GM23338 (cell line): ENCODE measurements at regions not wholly inside any gene's neighbourhood (a gene's known extent, or its start where the extent isn't known, plus 50 kb on each side); places are given as distances from the start of the nearest gene placed in this dataset.

Source experiments
- ATAC-seq: fragments of 200-7000 bp; cut with Tn5 transposase; 3 replicates; pipeline ENCODE4 v1.9.1; 2020
- DNase-seq: peaks from one replicate; pipeline ENCODE4 v3.0.0-alpha.2; 2015; ENCODE audit warnings: low spot score
- H2AFZ ChIP-seq: fragments of 200-600 bp; sonication (generic); 2 replicates; pipeline ENCODE4 v1.8.0; 2016; ENCODE audit warnings: antibody characterized with exemption, mild to moderate bottlenecking, moderate library complexity
- H3F3A ChIP-seq: fragments of 200-600 bp; sonication (generic); replicated peaks from 2 replicates; pipeline ENCODE4 v1.8.0; 2017; ENCODE audit warnings: antibody characterized with exemption, mixed run types, low read depth
- H3K27ac ChIP-seq: fragments of 200-600 bp; sonication (generic); 2 replicates; pipeline ENCODE4 v1.6.1; 2016; ENCODE audit warnings: low read depth
- H3K27me3 ChIP-seq: fragments of 200-600 bp; sonication (generic); 2 replicates; pipeline ENCODE4 v1.8.0; 2016; ENCODE audit warnings: mild to moderate bottlenecking, mixed run types, moderate library complexity; ENCODE audit not compliant: insufficient read depth
- H3K36me3 ChIP-seq: fragments of 200-600 bp; sonication (generic); 2 replicates; pipeline ENCODE4 v1.8.0; 2016; ENCODE audit warnings: mild to moderate bottlenecking; ENCODE audit not compliant: insufficient read depth
- H3K4me1 ChIP-seq: fragments of 200-600 bp; sonication (generic); 2 replicates; pipeline ENCODE4 v1.8.0; 2016; ENCODE audit warnings: mild to moderate bottlenecking, moderate library complexity; ENCODE audit not compliant: insufficient read depth
- H3K4me2 ChIP-seq: fragments of 200-600 bp; sonication (generic); 2 replicates; pipeline ENCODE4 v1.7.1; 2017; ENCODE audit warnings: mixed run types
- H3K4me3 ChIP-seq: fragments of 200-600 bp; sonication (generic); 2 replicates; pipeline ENCODE4 v1.6.1; 2016; ENCODE audit warnings: mixed run types
- H3K79me2 ChIP-seq: fragments of 200-600 bp; sonication (generic); replicated peaks from 2 replicates; pipeline ENCODE4 v1.8.0; 2017; ENCODE audit warnings: mild to moderate bottlenecking; ENCODE audit not compliant: insufficient read depth
- H3K9me2 ChIP-seq: fragments of 200-600 bp; sonication (generic); 2 replicates; pipeline ENCODE4 v1.8.0; 2017; ENCODE audit not compliant: insufficient read depth
- H4K20me1 ChIP-seq: fragments of 200-600 bp; sonication (generic); replicated peaks from 2 replicates; pipeline ENCODE4 v1.8.0; 2017; ENCODE audit warnings: mild to moderate bottlenecking; ENCODE audit not compliant: insufficient read depth
- H3K27ac Mint-ChIP-seq: 2 replicates; pipeline ENCODE4 v1.8.0; 2020; ENCODE audit warnings: inconsistent platforms, mild to moderate bottlenecking, moderate library complexity, mixed read lengths
- H3K27me3 Mint-ChIP-seq: 3 replicates; pipeline ENCODE4 v1.8.0; 2022; ENCODE audit warnings: low read depth, mild to moderate bottlenecking, moderate library complexity, mixed read lengths, inconsistent platforms; ENCODE audit not compliant: insufficient read depth, poor library complexity
- H3K36me3 Mint-ChIP-seq: 3 replicates; pipeline ENCODE4 v1.8.0; 2021; ENCODE audit warnings: low read depth, mild to moderate bottlenecking, inconsistent platforms, moderate library complexity, mixed read lengths
- H3K4me1 Mint-ChIP-seq: 3 replicates; pipeline ENCODE4 v1.8.0; 2020; ENCODE audit warnings: mild to moderate bottlenecking, inconsistent platforms, mixed read lengths
- H3K4me3 Mint-ChIP-seq: 3 replicates; pipeline ENCODE4 v1.8.0; 2021; ENCODE audit warnings: moderate library complexity, mild to moderate bottlenecking, inconsistent platforms, mixed read lengths
- H3K9me3 Mint-ChIP-seq: 3 replicates; pipeline ENCODE4 v1.8.0; 2020; ENCODE audit warnings: moderate library complexity, mild to moderate bottlenecking, inconsistent platforms, mixed read lengths
- CTCF ChIP-seq, 2 experiments: fragments of 200-600 bp in 1 of 2; sonication (generic) in 1 of 2; conservative IDR thresholded peaks; 2 replicates each; pipeline versions ENCODE4 v1.5.1 to v1.6.1; 2016 to 2017; ENCODE audit warnings: antibody characterized with exemption in 2 of 2, low read depth in 2 of 2, mild to moderate bottlenecking in 2 of 2, moderate library complexity in 1 of 2
- ETS1 ChIP-seq: IDR thresholded peaks from 2 replicates; pipeline ENCODE4 v1.6.1; 2016; ENCODE audit warnings: antibody characterized with exemption
- EZH2 ChIP-seq: fragments of 200-600 bp; sonication (generic); IDR thresholded peaks from one replicate; pipeline ENCODE4 v1.8.0; 2017; ENCODE audit warnings: antibody characterized with exemption, mild to moderate bottlenecking, low read depth; ENCODE audit not compliant: unreplicated experiment
- NANOG ChIP-seq: IDR thresholded peaks from 2 replicates; pipeline ENCODE4 v1.6.1; 2016; ENCODE audit warnings: antibody characterized with exemption, borderline replicate concordance
- POLR2AphosphoS5 ChIP-seq: IDR thresholded peaks from 2 replicates; pipeline ENCODE4 v1.6.1; 2016; ENCODE audit warnings: antibody characterized with exemption, low read depth
- REST ChIP-seq: IDR thresholded peaks from one replicate; pipeline ENCODE4 v1.6.1; 2018; ENCODE audit warnings: antibody characterized with exemption; ENCODE audit not compliant: unreplicated experiment
- STAT1 ChIP-seq: IDR thresholded peaks from one replicate; pipeline ENCODE4 v1.6.1; 2016; ENCODE audit warnings: antibody characterized with exemption; ENCODE audit not compliant: unreplicated experiment
- ZNF114 ChIP-seq: fragments of 250-450 bp; sonication (Bioruptor Pico); IDR thresholded peaks from 2 replicates; pipeline ENCODE4 v1.5.0; 2020; ENCODE audit warnings: mild to moderate bottlenecking, moderate library complexity
- ZNF331 ChIP-seq: fragments of 250-450 bp; sonication (Bioruptor Pico); IDR thresholded peaks from 2 replicates; pipeline ENCODE4 v1.5.0; 2020; ENCODE audit warnings: low read depth, mild to moderate bottlenecking, moderate library complexity

- Mint-ChIP-seq H3K4me1 (no peaks in the 10 kb centered on the region), H3K27me3 (no peaks in the 10 kb centered on the region), H3K4me3 (no peak overlapping the region), H3K36me3 (no peaks in the 10 kb centered on the region), H3K9me3 (no peaks in the 10 kb centered on the region), H3K27ac (no peak overlapping the region)
- no peaks in the 10 kb centered on the region for H3K79me2 ChIP-seq
- H3K27me3 ChIP-seq: no peaks in the 10 kb centered on the region
- ATAC-seq (no peak), DNase-seq (no peak)
- no peaks in the 10 kb centered on the region for H3K4me1 ChIP-seq
- H3F3A ChIP-seq: no peaks in the 10 kb centered on the region
- no peak overlapping the region for H2AFZ ChIP-seq
- H3K36me3 ChIP-seq: no peaks in the 10 kb centered on the region
- no peak overlapping the region for H3K4me2 ChIP-seq
- TF ChIP-seq POLR2AphosphoS5: no peak
- no peak for TF ChIP-seq REST
- TF ChIP-seq STAT1: no peak
- TF ChIP-seq EZH2: no peak
- TF ChIP-seq NANOG: no peak
- TF ChIP-seq CTCF (conservative IDR thresholded peaks at IDR 0.05; ENCODE audit: low read depth in 2 of 2): no peak
- no peaks in the 10 kb centered on the region for H3K9me2 ChIP-seq
- H3K27ac ChIP-seq: no peak overlapping the region
- no peak overlapping the region for H3K4me3 ChIP-seq
- H4K20me1 ChIP-seq: no peaks in the 10 kb centered on the region
These were observed 372.6 kb downstream of the FBXO8 start for GRCh38 chr4:173910891-173911290.

DNA sequence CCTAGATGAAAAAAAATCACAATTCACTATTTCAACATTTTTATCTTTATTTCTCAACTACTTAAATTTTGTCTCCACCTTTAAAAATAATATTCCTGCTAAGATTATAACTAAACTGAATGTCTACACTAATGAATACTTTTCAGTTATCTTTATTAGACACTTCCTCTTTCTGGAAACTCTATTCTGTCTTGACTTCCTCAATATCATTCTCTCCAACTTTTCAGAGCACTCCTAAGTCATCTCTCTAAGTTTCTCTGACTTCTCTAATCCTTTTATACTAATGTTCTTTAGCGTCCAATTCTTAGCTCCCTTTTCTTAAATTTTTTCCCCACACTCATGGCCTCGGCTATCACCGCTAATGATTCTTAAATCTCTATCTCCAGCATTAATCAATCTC, 374.2 kb downstream of the FBXO8 start:
- no peaks in the 10 kb centered on the region for H3K9me3 Mint-ChIP-seq
- no peak overlapping the region for H2AFZ ChIP-seq
- no peaks in the 10 kb centered on the region for H3K4me1 Mint-ChIP-seq
- H3K79me2 ChIP-seq: no peaks in the 10 kb centered on the region
- no peaks in the 10 kb centered on the region for H3K27me3 ChIP-seq
- no peak overlapping the region for H3K27ac Mint-ChIP-seq
- H3K36me3 Mint-ChIP-seq: no peaks in the 10 kb centered on the region
- no peak overlapping the region for H3K4me3 ChIP-seq
- H3K4me1 ChIP-seq: no peaks in the 10 kb centered on the region
- H3K4me2 ChIP-seq: no peak overlapping the region
- H3K27ac ChIP-seq: no peak overlapping the region
- no peaks in the 10 kb centered on the region for H3F3A ChIP-seq
- DNase-seq: no peak
- H3K4me3 Mint-ChIP-seq: no peak overlapping the region
- H3K27me3 Mint-ChIP-seq: no peaks in the 10 kb centered on the region
- H3K36me3 ChIP-seq: no peaks in the 10 kb centered on the region
- H3K9me2 ChIP-seq: no peaks in the 10 kb centered on the region
- ATAC-seq: no peak
- H4K20me1 ChIP-seq: no peaks in the 10 kb centered on the region
- no peak for TF ChIP-seq STAT1
- TF ChIP-seq ZNF331 (CRISPR knock-in tag): no peak
- no peak for TF ChIP-seq CTCF (conservative IDR thresholded peaks at IDR 0.05; ENCODE audit: low read depth in 2 of 2)
- no peak for TF ChIP-seq ETS1
- no peak for TF ChIP-seq EZH2
- TF ChIP-seq ZNF114 (CRISPR knock-in tag): no peak
